CD4-positive, CD25-positive, alpha-beta regulatory T cell (primary cell): ENCODE measurements at regions not wholly inside any gene's neighbourhood (a gene's known extent, or its start where the extent isn't known, plus 50 kb on each side); places are given as distances from the start of the nearest gene placed in this dataset.
"Not testable (repeated sequence)": the region's sequence is repeated elsewhere in the genome, so short reads cannot be mapped to it uniquely, and the experiment has no call there.

Experiments
- ATAC-seq, 2 donors: fragments of 150-1000 bp; cut with Tn5 transposase; one replicate each; pipeline ENCODE4 v1.10.0; 2021; ENCODE audit warnings: low read depth in 2 of 2, moderate number of reproducible peaks in 2 of 2, moderate library complexity in 1 of 2
- DNase-seq, 3 donors: peaks; one replicate each; pipeline versions ENCODE4 v3.0.0 to v3.0.0-alpha.2; 2012 to 2022; ENCODE audit warnings: mixed read lengths in 1 of 3
- H3K27ac ChIP-seq: one replicate; pipeline ENCODE4 v1.7.0; 2013; ENCODE audit warnings: mild to moderate bottlenecking, low read length; ENCODE audit not compliant: insufficient read depth, poor library complexity, severe bottlenecking
- H3K27me3 ChIP-seq: one replicate; pipeline ENCODE4 v1.7.0; 2013; ENCODE audit warnings: low read length; ENCODE audit not compliant: control insufficient read depth, insufficient read depth
- H3K36me3 ChIP-seq: one replicate; pipeline ENCODE4 v1.7.0; 2013; ENCODE audit warnings: mild to moderate bottlenecking, low read length, moderate library complexity; ENCODE audit not compliant: control insufficient read depth, insufficient read depth
- H3K4me1 ChIP-seq: 2 replicates; pipeline ENCODE4 v1.7.0; 2013; ENCODE audit warnings: mild to moderate bottlenecking, low read length; ENCODE audit not compliant: insufficient read depth, control insufficient read depth, poor library complexity, severe bottlenecking
- H3K4me3 ChIP-seq: one replicate; pipeline ENCODE4 v1.7.0; 2013; ENCODE audit warnings: low read depth, mild to moderate bottlenecking, low read length, moderate library complexity
- H3K9me3 ChIP-seq, 2 experiments: 1 replicate in 1 of 2; 2 replicates in 1 of 2; pipeline ENCODE4 v1.7.0; 2013; ENCODE audit warnings: low read length in 2 of 2, mild to moderate bottlenecking in 1 of 2, moderate library complexity in 1 of 2; ENCODE audit not compliant: control insufficient read depth in 2 of 2
- H3K27ac Mint-ChIP-seq, 3 donors: one replicate each; pipeline ENCODE4 v1.8.0; 2020 to 2022; ENCODE audit warnings: mild to moderate bottlenecking in 3 of 3, mixed read lengths in 3 of 3, moderate library complexity in 2 of 3
- H3K27me3 Mint-ChIP-seq: one replicate; pipeline ENCODE4 v1.8.0; 2022; ENCODE audit warnings: mild to moderate bottlenecking, mixed read lengths
- H3K36me3 Mint-ChIP-seq: one replicate; pipeline ENCODE4 v1.8.0; 2020; ENCODE audit warnings: mixed read lengths
- H3K4me1 Mint-ChIP-seq, 4 donors: one replicate each; pipeline ENCODE4 v1.8.0; 2020 to 2022; ENCODE audit warnings: mixed read lengths in 4 of 4, mild to moderate bottlenecking in 1 of 4
- H3K4me3 Mint-ChIP-seq, 4 donors: one replicate each; pipeline ENCODE4 v1.8.0; 2020 to 2022; ENCODE audit warnings: mild to moderate bottlenecking in 4 of 4, mixed read lengths in 4 of 4, moderate library complexity in 3 of 4
- H3K9me3 Mint-ChIP-seq, 7 donors: one replicate each; pipeline ENCODE4 v1.8.0; 2020 to 2022; ENCODE audit warnings: mixed read lengths in 7 of 7, mild to moderate bottlenecking in 3 of 7, moderate library complexity in 2 of 7

GRCh38 chr10:7042419-7043054 is 368.3 kb downstream of the SFMBT2 start:
- H3K36me3 ChIP-seq, result no peaks in the 10 kb centered on the region
- DNase-seq (no peak), ATAC-seq (no peak)
- no peak overlapping the region for H3K4me3 ChIP-seq
- peaks cover 3% of the 10 kb centered on the region for H3K27me3 ChIP-seq
- Mint-ChIP-seq H3K27ac (no peak overlapping the region), H3K27me3 (peaks cover 10% of the 10 kb centered on the region), H3K36me3 (no peaks in the 10 kb centered on the region), H3K4me3 (no peak overlapping the region), H3K4me1 (peaks cover 0 to 5% (median 0%) of the 10 kb centered on the region in 4 donors), H3K9me3 (peaks cover 0 to under 1% (median 0%) of the 10 kb centered on the region in 7 donors)
- no peaks in the 10 kb centered on the region for H3K4me1 ChIP-seq
- H3K9me3 ChIP-seq, result no peaks in the 10 kb centered on the region
- no peak overlapping the region for H3K27ac ChIP-seq

GRCh38 chr10:7042000-7042399 is 368.8 kb downstream of the SFMBT2 start:
- ATAC-seq (no peak), DNase-seq (no peak)
- H3K4me3 Mint-ChIP-seq, result no peak overlapping the region

GRCh38 chr10:7040681-7041080 is 370.2 kb downstream of the SFMBT2 start:
- Histone ChIP-seq H3K4me1 (no peaks in the 10 kb centered on the region), H3K27me3 (no peaks in the 10 kb centered on the region), H3K27ac (no peak overlapping the region), H3K4me3 (no peak overlapping the region), H3K9me3 (no peaks in the 10 kb centered on the region), H3K36me3 (no peaks in the 10 kb centered on the region)
- peaks cover 0 to 3% (median 0%) of the 10 kb centered on the region in 4 donors for H3K4me1 Mint-ChIP-seq
- H3K36me3 Mint-ChIP-seq, result no peaks in the 10 kb centered on the region
- H3K4me3 Mint-ChIP-seq, result no peak overlapping the region
- no peak overlapping the region for H3K27ac Mint-ChIP-seq
- DNase-seq, result no peak
- H3K27me3 Mint-ChIP-seq, result peaks cover 10% of the 10 kb centered on the region
- H3K9me3 Mint-ChIP-seq, result no peaks in the 10 kb centered on the region
- ATAC-seq, result no peak

More at GRCh38 chr10:7042000-7042399, 368.8 kb downstream of the SFMBT2 start:
- Histone ChIP-seq H3K9me3 (no peaks in the 10 kb centered on the region), H3K27me3 (no peaks in the 10 kb centered on the region), H3K36me3 (no peaks in the 10 kb centered on the region), H3K27ac (no peak overlapping the region), H3K4me3 (no peak overlapping the region), H3K4me1 (no peaks in the 10 kb centered on the region)
- no peaks in the 10 kb centered on the region for H3K36me3 Mint-ChIP-seq
- H3K27me3 Mint-ChIP-seq, result peaks cover 10% of the 10 kb centered on the region
- H3K4me1 Mint-ChIP-seq, result peaks cover 0 to 5% (median 0%) of the 10 kb centered on the region in 4 donors
- no peaks in the 10 kb centered on the region for H3K9me3 Mint-ChIP-seq
- no peak overlapping the region for H3K27ac Mint-ChIP-seq

- Histone ChIP-seq H3K27me3 (no peaks in the 10 kb centered on the region), H3K9me3 (no peaks in the 10 kb centered on the region), H3K27ac (no peak overlapping the region), H3K4me1 (no peaks in the 10 kb centered on the region), H3K4me3 (no peak overlapping the region), H3K36me3 (no peaks in the 10 kb centered on the region)
- Mint-ChIP-seq H3K36me3 (no peaks in the 10 kb centered on the region), H3K27me3 (peaks cover 10% of the 10 kb centered on the region), H3K4me1 (peaks cover 0 to 7% (median 0%) of the 10 kb centered on the region in 4 donors), H3K27ac (no peak overlapping the region), H3K9me3 (no peaks in the 10 kb centered on the region), H3K4me3 (no peak overlapping the region)
- ATAC-seq, result no peak
- no peak for DNase-seq
Observed at GRCh38 chr10:7039859-7040258, 371.0 kb downstream of the SFMBT2 start.

- H3K36me3 ChIP-seq, result no peaks in the 10 kb centered on the region
- no peak overlapping the region for H3K27ac ChIP-seq
- peaks cover 10% of the 10 kb centered on the region for H3K27me3 Mint-ChIP-seq
- no peak overlapping the region for H3K4me3 ChIP-seq
- H3K4me3 Mint-ChIP-seq, result no peak overlapping the region
- H3K9me3 ChIP-seq, result no peaks in the 10 kb centered on the region
- DNase-seq, result no peak
- no peaks in the 10 kb centered on the region for H3K9me3 Mint-ChIP-seq
- H3K36me3 Mint-ChIP-seq, result no peaks in the 10 kb centered on the region
- H3K4me1 ChIP-seq, result no peaks in the 10 kb centered on the region
- H3K4me1 Mint-ChIP-seq, result peaks cover 0 to 7% (median 0%) of the 10 kb centered on the region in 4 donors
- no peak for ATAC-seq
- no peak overlapping the region for H3K27ac Mint-ChIP-seq
- H3K27me3 ChIP-seq, result no peaks in the 10 kb centered on the region
Observed at GRCh38 chr10:7038416-7038815, 372.4 kb downstream of the SFMBT2 start.

GRCh38 chr10:7037434-7037833 is 373.4 kb downstream of the SFMBT2 start:
- not testable (repeated sequence) for H3K4me3 ChIP-seq, H3K27ac Mint-ChIP-seq, H3K4me1 ChIP-seq, H3K27ac ChIP-seq, H3K36me3 ChIP-seq, H3K9me3 ChIP-seq, H3K4me3 Mint-ChIP-seq, H3K9me3 Mint-ChIP-seq, H3K4me1 Mint-ChIP-seq, H3K27me3 ChIP-seq, DNase-seq, ATAC-seq, H3K36me3 Mint-ChIP-seq, H3K27me3 Mint-ChIP-seq

GRCh38 chr10:7036951-7037350 is 373.9 kb downstream of the SFMBT2 start:
- H3K36me3 Mint-ChIP-seq, result no peaks in the 10 kb centered on the region
- Histone ChIP-seq H3K27me3 (no peaks in the 10 kb centered on the region), H3K4me3 (no peak overlapping the region), H3K36me3 (no peaks in the 10 kb centered on the region), H3K4me1 (no peaks in the 10 kb centered on the region), H3K9me3 (no peaks in the 10 kb centered on the region), H3K27ac (no peak overlapping the region)
- H3K4me1 Mint-ChIP-seq, result peaks cover 0 to 5% (median 0%) of the 10 kb centered on the region in 4 donors
- no peak overlapping the region for H3K27ac Mint-ChIP-seq
- H3K4me3 Mint-ChIP-seq, result no peak overlapping the region
- H3K27me3 Mint-ChIP-seq, result peaks cover 10% of the 10 kb centered on the region
- no peak for ATAC-seq
- no peaks in the 10 kb centered on the region for H3K9me3 Mint-ChIP-seq
- DNase-seq, result no peak

GRCh38 chr10:7035126-7035761 is 375.6 kb downstream of the SFMBT2 start:
- Mint-ChIP-seq H3K4me3 (no peak overlapping the region), H3K9me3 (no peaks in the 10 kb centered on the region), H3K27ac (no peak overlapping the region), H3K36me3 (no peaks in the 10 kb centered on the region), H3K4me1 (peaks cover 0 to 5% (median 1%) of the 10 kb centered on the region in 4 donors), H3K27me3 (peaks cover 10% of the 10 kb centered on the region)
- DNase-seq, result no peak
- H3K4me1 ChIP-seq, result no peaks in the 10 kb centered on the region
- ATAC-seq, result peak in 1 of 2 donors; percentile 25
- no peaks in the 10 kb centered on the region for H3K27me3 ChIP-seq
- no peaks in the 10 kb centered on the region for H3K9me3 ChIP-seq
- H3K4me3 ChIP-seq, result no peak overlapping the region
- H3K36me3 ChIP-seq, result no peaks in the 10 kb centered on the region
- no peak overlapping the region for H3K27ac ChIP-seq
